PFSK-1 (cell line): ENCODE measurements at regions not wholly inside any gene's neighbourhood (a gene's known extent, or its start where the extent isn't known, plus 50 kb on each side); places are given as distances from the start of the nearest gene placed in this dataset.

Source experiments
- FOXP2 ChIP-seq: optimal IDR thresholded peaks from 2 replicates; pipeline ENCODE3; 2011; ENCODE audit warnings: borderline replicate concordance, control low read depth, inconsistent platforms; ENCODE audit not compliant: insufficient read depth; ENCODE audit errors: extremely low read length, extremely low read depth
- POLR2AphosphoS5 ChIP-seq: IDR thresholded peaks from 2 replicates; pipeline ENCODE4 v1.6.1; 2012; ENCODE audit warnings: low read depth, mild to moderate bottlenecking, control low read depth, low read length, moderate library complexity
- REST ChIP-seq, 2 experiments: IDR thresholded peaks; 2 replicates each; pipeline versions ENCODE4 v1.6.1 to v1.8.0; 2011 to 2012; ENCODE audit warnings: low read depth in 2 of 2, low read length in 2 of 2, control low read depth in 1 of 2, inconsistent platforms in 1 of 2, mild to moderate bottlenecking in 1 of 2, moderate library complexity in 1 of 2; ENCODE audit not compliant: insufficient read depth in 1 of 2
- SIN3A ChIP-seq: IDR thresholded peaks from 2 replicates; pipeline ENCODE4 v1.6.1; 2012; ENCODE audit warnings: mild to moderate bottlenecking, low read length, moderate library complexity, borderline replicate concordance; ENCODE audit not compliant: insufficient read depth
- TAF1 ChIP-seq: IDR thresholded peaks from 2 replicates; pipeline ENCODE4 v1.6.1; 2012; ENCODE audit warnings: low read length, control low read depth, borderline replicate concordance; ENCODE audit not compliant: insufficient read depth

- TF ChIP-seq REST (IDR thresholded peaks at IDR 0.05; ENCODE audit: insufficient read depth in 1 of 2, low read depth in 2 of 2, low read length in 2 of 2) (no peak), SIN3A (no peak), FOXP2 (no peak), TAF1 (no peak), POLR2AphosphoS5 (no peak)
These were observed 227.2 kb downstream of the PTGER3 start for GRCh38 chr1:70820396-70820795.

DNA sequence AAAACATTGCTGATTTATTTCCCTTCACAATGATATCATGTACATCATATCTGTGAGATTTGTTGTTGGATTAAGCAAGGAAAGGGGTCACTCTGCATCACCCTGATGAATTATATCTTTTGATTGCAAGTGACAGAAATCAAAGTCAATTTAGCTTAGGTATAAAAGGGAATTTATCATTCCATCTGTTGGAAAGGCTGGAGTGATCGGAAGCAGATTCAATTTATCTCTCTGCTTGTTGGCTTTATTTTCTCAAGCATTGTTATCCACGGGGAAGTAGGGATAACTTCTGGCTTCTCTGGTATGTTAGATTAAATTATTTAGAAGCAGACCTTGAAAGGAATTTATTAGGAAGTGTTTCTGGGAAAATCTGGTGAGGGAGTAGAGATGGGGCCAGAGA, 226.6 kb downstream of the PTGER3 start:
- TF ChIP-seq FOXP2 (no peak), SIN3A (no peak), POLR2AphosphoS5 (no peak), REST (IDR thresholded peaks at IDR 0.05; ENCODE audit: insufficient read depth in 1 of 2, low read depth in 2 of 2, low read length in 2 of 2) (no peak)

DNA sequence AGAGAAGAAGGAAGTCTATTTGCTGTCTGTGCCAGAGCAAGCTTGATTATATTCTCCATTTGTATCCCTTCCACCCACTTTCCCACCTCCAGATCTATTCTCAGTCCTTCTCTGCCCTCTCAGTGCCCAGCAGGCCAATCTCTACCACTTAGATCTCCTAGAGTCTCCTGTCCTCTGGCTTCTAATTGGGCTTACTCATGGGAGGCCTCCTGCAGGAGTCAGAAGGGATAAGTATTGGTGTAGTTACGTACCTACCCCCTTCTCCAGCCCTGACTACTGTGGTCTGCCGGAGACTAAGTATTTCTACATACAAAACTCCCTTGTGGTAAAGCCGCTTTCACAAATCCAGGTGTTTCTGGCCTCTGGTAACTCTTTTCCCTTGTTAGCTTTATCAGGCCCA, 221.2 kb downstream of the PTGER3 start:
- TF ChIP-seq SIN3A (no peak), FOXP2 (no peak), TAF1 (no peak)

DNA sequence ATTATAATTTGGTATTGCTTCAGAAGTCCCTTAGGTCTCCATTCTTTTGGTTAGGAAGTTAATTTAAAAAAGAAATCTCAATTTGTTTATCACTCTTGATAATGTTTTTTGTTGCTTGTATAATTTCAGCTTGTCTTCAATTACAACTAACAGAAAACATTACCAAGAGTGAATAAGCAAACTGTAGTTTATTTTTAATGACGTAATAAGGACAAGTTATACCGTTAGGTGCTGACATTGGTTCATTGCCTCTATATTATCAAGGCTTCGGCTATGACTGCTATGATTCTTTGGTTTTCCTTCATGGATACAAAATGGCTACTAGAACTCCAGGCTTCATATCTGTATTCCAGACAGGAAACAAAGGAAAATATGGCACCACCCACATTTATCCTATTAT, 220.6 kb downstream of the PTGER3 start:
- TF ChIP-seq SIN3A, result no peak
- no peak for TF ChIP-seq REST (IDR thresholded peaks at IDR 0.05; ENCODE audit: insufficient read depth in 1 of 2, low read depth in 2 of 2, low read length in 2 of 2)
- no peak for TF ChIP-seq TAF1
- TF ChIP-seq FOXP2, result no peak
- TF ChIP-seq POLR2AphosphoS5, result no peak

DNA sequence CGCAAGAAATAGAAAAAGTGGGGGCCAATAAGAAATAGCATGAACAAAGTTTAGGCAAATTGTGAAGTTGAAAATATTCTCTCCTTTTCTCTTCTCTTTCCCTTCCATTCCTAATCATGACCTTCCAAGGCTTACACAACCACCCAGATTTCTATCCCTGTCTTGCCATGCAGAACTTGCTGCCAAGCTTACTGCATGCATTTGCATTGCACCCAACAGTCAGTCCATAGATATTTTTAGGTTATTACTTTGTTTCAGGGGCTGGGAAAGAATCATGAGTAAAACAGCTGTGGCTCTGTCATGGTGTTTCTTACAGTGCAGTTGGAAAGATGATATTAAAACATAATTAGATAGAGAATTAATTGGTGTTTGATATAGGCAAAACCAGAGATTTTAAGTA, 219.4 kb downstream of the PTGER3 start:
- TF ChIP-seq TAF1 (no peak), REST (IDR thresholded peaks at IDR 0.05; ENCODE audit: insufficient read depth in 1 of 2, low read depth in 2 of 2, low read length in 2 of 2) (no peak)

DNA sequence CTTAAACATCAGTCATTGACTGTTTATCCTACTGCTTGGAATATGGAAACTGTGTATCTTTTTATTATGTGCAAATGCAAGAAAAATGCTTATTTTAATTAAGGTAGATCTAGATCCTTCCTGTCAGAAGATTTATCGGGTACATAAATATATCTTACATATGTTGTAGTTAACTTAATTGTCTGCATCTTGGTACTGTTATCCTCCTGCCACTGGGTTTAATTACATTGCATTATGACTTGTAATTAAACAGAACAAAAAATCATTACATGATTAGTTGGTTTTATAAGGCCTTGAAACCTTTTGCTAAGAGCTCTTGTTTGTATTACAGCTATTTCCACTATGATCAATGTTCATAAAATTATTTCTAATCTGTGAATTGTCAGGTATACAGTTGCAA, 211.2 kb downstream of the PTGER3 start:
- TF ChIP-seq REST (IDR thresholded peaks at IDR 0.05; ENCODE audit: insufficient read depth in 1 of 2, low read depth in 2 of 2, low read length in 2 of 2) (no peak), POLR2AphosphoS5 (no peak)
